HT1080 (cell line): ENCODE measurements at regions not wholly inside any gene's neighbourhood (a gene's known extent, or its start where the extent isn't known, plus 50 kb on each side); places are given as distances from the start of the nearest gene placed in this dataset.
A peak's percentile ranks its signal among the peaks of the same experiment; 100 is the strongest.
"Not testable (repeated sequence)": the region's sequence is repeated elsewhere in the genome, so short reads cannot be mapped to it uniquely, and the experiment has no call there.

Experiments
- DNase-seq: peaks from one replicate; pipeline ENCODE4 v3.0.0-alpha.2; 2015; ENCODE audit warnings: low read depth

DNA sequence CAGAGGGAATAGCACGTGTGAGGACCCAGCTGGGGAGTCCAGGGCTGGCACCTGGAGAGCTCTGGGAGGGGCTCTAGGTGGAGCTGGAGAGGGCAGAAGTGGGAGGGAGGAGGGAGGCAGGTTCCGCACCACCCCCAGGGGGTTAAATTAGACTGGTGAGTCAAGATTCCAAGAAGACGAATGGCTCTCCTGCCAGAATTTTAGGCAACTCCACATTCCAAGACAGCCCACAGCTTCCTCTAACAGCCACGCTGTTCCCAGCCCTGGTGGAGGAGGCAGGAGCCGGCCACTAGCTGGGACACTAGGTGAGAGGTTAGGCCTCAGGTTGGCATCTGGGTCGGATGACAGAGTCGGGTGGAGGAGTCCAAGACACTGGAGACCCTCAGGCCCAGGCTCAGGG lies 60.2 kb downstream of the TFAP2C start:
- DNase-seq, result peak; percentile 61

DNA sequence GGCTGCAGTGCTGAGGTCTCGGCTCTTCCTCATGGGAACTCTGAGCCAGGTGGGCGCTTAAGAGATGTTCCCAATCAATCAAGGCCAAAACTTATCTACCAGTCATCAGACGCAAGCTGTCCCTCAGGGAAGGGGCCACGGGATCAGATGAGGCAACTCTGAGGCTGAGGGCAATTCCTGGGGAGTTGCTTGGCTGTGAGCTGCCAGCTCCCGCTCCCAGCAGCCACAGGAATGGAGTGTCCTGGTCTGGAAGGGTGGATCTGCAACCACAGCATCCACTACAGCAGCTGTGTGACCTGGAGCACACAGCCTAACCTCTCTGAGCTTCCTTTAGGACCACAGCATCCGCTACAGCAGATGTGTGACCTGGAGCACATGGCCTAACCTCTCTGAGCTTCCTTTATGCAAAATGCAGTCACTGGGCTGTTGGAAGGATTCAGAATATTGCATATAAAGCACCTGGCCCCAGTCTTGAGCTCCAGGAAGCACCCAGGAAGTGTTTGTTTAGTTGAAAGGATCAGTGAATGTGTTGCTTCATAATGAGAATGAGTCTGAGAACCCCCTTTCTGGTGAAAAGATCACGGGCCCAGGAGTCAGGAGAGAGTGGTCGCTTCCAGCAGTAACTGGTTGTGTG lies 60.9 kb downstream of the TFAP2C start:
- DNase-seq, result peak; percentile 19

DNA sequence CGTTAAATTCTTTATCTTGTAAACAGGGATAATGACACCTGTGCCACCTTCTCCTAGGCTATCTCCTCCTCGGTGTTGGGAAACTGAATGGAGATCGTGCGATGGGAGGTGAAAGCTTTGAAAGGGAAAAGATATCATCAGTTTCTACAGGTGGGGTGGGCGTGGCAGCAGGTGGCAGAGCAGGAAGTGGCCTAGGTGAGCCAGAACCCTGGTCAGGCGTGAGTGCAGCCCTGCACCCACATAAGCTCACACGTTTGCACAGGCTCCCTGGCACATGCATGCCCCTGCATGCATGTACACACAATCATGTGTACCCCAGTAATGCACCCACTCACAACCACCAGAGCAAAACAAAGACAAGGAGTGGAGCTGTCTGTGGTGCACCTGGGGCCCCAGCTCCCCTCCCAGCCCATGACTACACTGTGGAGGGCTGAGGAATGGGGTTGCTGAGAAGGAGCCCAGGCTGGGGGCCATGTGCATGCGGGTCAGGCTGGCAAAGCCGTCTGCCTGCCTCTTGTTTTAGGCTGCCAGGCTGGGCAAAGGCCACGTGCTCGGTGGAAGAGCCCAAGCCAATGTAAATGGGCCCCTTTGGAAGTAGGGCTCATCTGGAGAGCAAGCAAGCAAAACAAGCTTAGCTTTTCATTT lies 61.5 kb downstream of the TFAP2C start:
- no peak for DNase-seq

DNA sequence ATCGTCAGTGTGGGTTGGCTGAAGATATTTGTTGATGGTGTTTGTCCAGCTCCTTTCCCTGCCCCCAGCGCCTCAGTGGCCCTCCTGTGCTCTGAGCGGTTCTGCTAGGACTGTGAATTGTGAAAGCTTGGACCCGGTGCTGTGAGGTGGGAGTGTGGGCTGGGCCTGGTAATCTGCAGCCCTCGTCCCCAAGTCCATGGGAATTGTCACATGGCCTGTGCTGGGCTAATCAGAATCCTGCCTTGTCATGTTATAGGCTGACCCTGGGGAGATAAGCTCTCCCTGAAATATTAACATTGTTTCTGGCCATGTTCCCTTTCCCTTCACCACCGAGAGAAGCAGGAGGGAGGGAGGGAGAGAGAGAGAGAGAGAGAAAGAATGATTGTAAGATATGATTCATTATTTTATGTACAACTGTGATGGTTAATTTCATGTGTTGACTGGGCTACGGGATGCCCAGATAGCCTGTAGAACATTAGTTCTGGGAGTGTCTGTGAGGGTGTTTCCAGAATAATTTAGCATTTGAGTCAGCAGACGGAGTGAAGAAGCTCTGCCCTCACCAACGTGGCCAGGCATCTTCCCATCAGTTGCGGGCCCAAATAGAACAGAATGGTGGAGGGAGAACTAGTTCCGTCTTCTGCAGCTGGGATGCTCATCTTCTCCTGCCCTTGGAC lies 62.4 kb downstream of the TFAP2C start:
- DNase-seq, result no peak

DNA sequence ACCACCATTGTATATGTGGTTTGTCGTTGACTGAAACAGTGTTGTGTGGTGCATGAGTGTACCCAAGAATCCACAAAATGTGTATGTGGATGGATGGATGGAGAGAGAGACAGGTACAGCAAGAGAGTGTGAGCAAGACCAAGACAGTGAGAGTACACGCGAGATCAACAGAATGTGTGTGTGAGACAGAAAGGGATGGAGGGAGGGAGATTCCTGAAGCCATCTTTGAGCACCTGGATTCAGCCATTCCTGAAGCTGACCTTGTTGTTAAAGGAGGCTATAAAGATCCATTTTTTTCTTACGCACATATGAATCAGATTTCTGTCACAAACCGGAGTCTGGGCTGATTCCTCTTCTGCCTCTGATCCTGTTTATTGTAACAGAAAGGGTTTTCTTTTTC lies 64.1 kb downstream of the TFAP2C start:
- no peak for DNase-seq

DNA sequence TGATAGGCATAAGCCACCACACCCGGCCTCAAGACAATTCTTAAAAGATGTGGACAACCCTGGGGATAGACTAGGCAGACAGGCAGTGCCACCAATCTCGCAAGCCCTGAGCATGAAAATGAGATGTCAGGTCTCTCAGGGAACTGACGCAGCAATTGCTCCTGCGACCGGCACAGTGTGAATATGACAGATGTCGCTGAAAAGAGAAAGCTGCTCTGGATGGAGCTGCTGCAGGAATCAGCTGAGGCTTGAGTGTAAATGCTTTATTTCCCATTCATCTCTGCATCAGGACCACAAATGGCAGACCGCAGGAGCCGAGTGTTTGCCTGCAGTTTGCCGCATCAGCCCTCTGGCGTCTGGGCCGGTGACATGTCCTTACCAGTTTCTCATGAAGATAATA lies 68.4 kb downstream of the TFAP2C start:
- no peak for DNase-seq

DNA sequence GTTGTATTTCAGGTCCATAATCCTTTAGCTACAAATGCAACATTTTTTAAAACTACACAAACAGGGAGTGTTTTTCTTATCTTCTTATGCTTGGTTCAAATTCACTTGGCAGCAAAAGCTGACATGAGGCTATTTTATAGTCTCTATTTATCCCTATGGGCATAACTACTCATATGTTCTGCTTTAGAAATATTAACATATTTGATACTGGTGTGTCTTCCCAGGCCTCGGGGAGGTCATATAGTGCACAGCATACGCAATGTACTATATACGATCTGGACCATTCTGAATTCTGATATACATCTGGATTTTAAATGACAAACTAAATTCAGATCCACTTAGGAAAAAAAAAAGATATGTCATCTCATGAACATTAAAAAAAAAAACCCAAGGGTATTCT lies 69.2 kb downstream of the TFAP2C start:
- DNase-seq, result no peak

DNA sequence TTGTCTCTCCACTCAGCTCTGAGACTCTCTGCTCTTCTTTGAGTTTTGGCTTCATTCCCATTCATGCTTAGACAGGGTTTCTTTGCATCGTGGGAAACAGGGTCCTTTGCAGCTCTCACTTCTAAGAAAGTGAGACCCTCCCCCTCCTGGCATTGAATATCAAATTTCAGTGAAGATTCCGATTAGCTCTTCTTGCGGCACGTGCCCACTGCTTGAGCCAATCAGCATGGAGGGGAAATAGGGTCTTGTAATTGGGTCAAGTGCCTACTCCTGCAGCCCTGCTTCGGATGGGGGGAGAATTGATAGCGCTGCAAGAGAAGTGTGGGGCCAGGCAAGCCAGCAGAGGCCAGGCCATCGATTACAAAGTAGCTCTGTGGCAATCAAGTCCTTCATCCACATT lies 69.6 kb downstream of the TFAP2C start:
- DNase-seq, result no peak

DNA sequence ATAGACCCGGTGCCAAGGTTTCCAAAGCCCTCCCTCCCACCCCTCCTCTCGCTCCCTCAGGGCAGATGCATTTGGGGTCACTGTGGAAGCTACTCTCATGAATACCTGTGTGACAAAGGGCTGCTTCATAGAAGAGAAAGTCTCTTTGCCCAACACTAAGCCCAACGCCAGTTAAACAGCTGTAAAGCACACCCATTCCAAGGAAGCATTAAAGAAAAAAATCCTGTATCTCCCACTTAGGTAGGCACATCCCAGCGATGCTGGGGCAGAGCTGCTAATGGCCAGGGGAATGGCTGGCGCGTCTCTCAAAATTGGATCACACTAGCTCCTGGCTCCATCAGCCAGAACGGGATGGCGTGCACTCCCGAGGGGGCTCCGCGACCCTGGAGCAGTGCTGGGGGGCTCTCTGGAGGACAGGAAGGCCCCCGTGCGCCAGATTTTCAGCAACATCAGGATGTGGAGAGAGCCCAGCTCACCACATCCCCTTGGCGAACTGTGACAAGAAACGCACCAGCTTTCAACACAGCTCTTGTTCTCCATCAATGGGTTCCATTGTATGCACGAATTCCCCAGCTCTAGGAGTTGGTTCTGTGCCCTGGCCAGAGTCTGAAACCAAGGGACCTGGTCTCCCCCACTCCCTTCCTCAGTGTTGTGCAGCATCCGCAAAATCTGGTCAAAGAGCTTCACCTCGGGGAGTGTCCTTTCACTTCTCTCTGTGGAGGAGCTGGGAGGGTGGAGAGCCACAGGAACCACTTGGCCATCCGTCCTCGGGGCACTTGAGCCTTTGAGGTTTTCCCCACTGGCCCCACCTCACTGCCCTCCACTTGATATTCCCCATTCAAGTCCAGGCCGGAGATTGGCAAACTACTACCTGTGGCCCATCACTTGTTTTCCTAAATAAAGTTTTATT lies 74.1 kb downstream of the TFAP2C start:
- DNase-seq, result peak; percentile 37

DNA sequence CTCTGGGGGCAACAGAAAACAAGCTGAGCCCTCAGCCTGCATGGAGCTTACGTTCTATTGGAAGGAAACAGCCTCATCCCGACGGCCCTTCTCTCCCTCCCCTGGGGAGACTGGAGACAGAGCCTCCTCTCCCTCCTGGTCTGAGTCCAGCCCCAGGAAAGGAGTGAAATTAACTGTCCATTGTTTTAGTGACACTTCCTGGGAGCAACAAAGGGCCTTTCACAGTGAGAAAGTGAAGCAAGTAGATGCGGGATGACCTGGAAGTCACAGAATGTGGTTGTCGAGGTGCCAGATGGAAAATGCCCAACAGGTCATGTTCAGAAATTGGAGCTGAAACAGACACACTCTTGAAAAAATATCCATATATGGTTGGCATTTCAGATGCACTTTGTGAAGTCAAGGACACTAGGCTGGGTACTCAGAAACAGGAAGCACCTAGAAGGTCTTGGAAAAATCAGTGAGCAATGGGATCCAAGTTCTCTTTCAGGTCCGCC lies 77.8 kb downstream of the TFAP2C start:
- peak; percentile 58 for DNase-seq

DNA sequence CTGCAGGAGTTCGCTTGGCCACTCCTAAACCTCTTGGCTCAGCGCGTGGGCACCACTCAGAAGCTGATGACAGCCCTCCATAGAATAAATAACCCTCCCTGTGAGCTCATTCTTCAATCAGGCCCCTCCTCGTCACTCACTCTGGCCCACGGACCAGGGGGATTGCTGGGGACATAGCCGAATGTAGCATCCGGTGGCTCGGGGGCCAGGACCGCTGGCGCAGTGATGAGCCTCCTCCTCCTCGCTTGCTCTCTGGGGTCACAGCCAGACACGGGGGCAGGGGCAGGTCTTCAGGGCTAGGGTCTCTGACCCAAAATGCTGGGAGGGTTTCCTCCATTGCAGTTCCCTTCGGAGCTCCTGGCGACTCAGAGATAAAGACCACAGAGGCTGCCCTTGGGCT lies 79.9 kb downstream of the TFAP2C start:
- DNase-seq, result no peak

DNA sequence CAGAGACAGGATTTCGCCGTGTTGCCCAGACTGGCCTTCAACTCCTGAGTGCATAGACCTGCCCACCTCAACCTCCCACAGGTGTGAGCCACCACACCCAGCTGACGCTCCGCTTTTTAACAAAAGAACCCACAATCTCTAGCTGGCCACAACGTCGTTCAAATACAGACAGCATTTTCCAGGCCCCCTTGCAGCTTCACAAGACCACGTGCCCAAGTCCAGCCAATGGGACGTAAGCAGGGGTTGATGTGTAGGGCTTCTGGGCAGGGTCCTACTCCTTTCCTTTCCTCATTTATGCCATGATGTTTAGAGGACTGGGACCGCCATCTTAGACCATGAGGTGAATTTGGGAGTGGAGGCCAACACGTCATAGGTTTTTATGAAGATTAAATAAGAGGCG lies 81.0 kb downstream of the TFAP2C start:
- DNase-seq, result no peak

DNA sequence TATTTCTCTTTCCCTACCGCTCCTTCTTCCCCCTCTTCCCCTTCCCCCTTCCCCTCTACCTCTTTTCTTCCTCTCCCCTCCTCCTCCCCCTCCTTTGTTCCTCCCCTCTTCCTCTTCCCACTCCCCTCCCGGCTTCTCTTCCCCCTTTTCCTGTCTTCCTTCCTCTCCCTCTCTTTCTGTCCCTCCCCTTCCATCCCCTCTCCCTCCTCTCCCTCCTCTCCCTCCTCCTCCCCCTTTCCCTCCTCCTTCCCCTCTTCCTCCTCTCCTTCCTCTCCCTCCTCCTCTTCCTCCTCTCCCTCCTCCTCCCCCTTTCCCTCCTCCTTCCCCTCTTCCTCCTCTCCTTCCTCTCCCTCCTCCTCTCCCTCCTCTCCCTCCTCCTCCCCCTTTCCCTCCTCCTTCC lies 81.5 kb downstream of the TFAP2C start:
- not testable (repeated sequence) for DNase-seq

DNA sequence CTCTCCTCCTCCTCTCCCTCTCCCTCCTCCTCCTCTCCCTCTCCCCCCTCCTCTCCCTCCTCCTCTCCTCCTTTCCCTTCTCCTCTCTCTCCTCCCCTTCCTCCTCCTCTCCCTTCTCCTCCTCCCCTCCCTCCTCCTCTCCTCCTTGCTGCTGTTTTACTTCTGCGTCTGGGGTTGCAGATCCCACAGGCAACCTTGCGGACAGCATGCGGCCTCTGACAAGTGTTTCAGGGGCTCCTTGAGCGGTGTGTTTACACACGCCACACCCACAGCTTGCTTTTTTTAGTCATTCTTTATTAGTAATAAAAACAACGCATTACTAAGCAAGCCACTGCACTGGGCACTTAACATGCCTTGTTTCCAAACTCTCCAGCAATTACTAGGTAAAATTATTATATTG lies 81.9 kb downstream of the TFAP2C start:
- peak; percentile 35 for DNase-seq

DNA sequence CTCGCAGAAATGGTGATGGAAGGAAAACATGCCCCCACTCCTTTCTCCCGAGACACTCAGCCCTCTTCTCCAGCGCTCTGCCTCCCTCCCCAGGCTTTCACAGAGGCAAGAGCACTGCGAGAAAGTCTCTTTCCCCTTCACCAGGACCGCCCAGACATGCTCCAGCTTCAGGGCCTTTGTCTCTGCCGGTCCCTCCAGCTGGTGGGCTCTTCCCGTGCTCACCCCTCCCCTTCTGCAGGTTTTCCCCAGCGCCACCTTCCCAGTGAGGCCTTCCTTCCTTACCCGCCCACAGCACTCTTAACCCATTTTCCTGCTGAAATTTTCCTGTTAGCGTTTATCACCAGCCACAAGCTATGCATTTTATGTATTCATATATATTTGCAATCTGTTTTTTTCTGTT lies 86.2 kb downstream of the TFAP2C start:
- DNase-seq, result no peak

DNA sequence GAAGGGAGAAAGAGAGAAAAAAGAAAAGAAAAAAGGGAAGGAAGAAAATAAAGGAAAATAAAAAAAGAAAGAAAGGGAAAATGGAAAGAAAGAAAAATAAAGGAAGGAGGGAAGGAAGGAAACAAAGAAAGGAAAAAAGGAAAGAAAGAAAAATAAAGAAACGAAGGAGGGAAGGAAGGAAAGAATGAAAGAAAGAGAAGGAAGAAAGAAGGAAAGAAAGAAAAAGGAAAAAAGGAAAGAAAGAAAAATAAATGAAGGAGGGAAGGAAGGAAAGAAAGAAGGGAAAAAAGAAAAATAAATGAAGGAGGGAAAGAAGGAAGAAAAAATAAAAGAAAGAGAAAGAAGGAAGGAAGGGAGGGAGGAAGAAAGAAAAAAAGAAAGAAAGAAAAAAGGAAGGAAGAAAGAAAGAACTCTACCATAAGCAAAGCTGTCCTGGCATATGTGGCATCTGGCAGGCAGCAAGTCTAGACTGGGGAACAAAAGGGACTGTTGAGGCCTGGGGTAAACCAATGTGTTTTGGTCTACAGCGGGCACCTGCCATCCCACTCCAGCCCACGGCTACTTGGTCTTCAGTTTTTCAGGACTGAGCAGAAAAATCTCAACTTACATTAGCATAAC lies 86.9 kb downstream of the TFAP2C start:
- no peak for DNase-seq

DNA sequence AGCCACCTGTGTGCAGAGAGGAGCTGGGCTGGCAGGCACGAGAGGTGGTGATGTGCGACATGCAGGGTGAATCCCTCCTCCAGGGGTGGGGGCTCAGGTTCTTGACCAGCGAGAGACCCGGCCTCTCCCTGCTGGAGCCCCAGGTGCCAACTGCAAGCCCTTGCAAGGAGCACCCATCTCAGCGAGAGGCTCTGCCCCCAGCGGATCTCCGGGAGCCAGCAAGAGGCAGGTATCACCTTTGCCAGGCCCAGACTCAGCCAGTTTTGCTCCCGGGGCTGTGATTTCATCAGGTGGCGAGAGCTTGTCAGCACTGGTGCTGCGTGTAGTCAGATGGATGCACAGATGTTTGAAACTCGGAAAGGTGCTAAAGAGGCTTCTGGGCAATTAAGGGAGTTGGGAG lies 87.7 kb downstream of the TFAP2C start:
- DNase-seq, result no peak

DNA sequence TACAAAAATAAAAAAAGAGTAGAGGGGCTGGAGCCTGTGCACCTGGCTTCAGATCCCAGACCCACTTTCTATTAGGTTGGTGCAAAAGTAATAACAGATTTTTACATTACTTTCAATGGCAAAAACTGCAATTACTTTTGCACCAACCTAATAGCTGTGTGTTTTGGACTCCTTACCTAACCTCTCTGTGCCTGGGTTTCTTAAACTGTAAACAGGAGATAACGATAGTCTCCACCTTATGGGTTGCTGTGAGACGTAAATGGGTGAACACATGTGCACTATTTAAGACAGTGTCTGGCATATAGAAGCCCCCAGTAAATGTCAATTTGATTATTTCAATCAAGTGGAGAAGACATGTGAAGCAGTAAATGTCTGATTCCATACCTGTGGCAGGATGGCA lies 89.7 kb downstream of the TFAP2C start:
- no peak for DNase-seq

DNA sequence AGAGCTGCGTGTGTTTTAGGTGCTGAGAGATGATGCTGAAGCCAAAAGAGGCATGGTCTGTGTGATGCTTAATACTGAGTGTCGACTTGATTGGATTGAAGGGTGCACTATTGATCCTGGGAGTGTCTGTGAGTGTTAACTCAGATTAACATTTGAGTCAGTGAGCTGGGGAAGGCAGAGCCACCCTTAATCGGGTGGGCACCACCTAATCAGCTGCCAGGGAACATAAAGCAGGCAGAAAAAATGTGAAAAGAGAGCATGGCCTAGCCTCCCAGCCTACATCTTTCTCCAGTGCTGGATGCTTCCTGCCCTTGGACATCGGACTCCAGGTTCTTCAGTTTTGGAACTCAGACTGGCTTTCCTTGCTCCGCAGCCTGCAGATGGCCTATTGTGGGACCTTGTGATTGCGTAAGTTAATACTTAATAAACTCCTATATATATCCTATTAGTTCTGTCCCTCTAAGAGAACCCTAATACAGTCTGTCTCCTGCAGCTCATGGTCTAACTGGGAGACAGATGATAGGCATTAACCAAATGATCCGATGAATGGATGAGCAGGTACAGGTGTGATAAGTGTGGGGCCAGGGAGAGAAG lies 91.6 kb downstream of the TFAP2C start:
- DNase-seq, result no peak

DNA sequence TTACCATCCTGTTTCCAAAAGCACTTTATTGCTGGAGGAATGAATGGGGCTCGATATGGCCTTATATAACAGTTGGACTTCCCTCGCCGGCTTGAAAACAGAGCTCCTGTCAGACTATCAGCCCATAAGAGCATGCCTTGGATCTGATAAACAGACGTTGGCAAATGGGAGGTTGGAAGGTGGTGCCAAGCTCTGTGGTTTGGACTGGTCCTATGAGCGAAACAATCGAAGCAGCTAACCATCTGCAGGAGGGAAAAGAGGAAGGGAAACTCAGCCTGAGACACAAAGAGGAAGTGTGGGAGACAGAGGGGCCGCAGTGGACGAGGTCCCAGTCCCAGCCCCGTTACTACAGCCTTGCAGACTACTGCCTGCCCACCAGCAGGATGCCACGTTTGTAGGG lies 92.9 kb downstream of the TFAP2C start:
- DNase-seq, result no peak

DNA sequence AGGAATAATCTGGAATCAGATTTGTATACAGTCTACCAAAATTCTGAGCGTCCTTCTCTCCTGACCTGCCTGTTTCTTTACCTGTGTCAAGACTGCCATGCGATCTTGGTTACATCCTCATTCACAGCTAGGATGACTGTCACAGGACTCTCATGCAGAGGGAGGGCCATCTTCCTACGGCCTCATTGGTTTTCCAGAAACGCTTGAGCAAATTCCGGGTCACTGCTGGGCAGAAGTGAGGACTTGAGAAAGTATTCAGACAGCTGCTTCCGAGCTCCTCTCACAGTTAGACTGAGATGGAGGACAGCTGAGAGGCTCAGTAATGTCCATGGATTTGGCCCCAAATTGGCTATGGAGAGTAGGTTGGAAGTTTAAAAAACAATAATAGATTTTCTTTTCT lies 94.2 kb downstream of the TFAP2C start:
- DNase-seq, result no peak
